A673 (cell line): ENCODE measurements at regions not wholly inside any gene's neighbourhood (a gene's known extent, or its start where the extent isn't known, plus 50 kb on each side); places are given as distances from the start of the nearest gene placed in this dataset.

Source experiments
- BruUV-seq: library from RNA; stranded (reverse); fragments of 400-500 nt; replicated peaks from 2 replicates; lab custom pipeline; 2021; lab: Mats Ljungman, UMichigan
- CTCF ChIA-PET: fragments of 300-600 bp; sonication (Branson Sonifier 250); formaldehyde crosslinking; loops from one replicate; lab custom pipeline; 2022; ENCODE audit warnings: antibody characterized with exemption; lab: Charles Lee
- POLR2A ChIA-PET: fragments of 300-600 bp; sonication (Branson Sonifier 250); formaldehyde crosslinking; loops from one replicate; lab custom pipeline; 2022; ENCODE audit warnings: antibody characterized with exemption; ENCODE audit not compliant: low non-redundant PET; lab: Charles Lee
- DNase-seq: peaks from one replicate; pipeline ENCODE4 v3.0.0-alpha.2; 2015; ENCODE audit warnings: low spot score
- H3K27ac ChIP-seq: fragments of 200-600 bp; sonication (generic); 2 replicates; pipeline ENCODE4 v1.5.1; 2016; ENCODE audit warnings: mixed run types, low read depth, mild to moderate bottlenecking, mixed read lengths, antibody characterized with exemption, low read length; ENCODE audit not compliant: poor library complexity, severe bottlenecking
- H3K27me3 ChIP-seq: fragments of 200-600 bp; sonication (generic); replicated peaks from 2 replicates; pipeline ENCODE4 v1.6.1; 2017; ENCODE audit warnings: mixed run types, low read depth, mild to moderate bottlenecking, mixed read lengths, antibody characterized with exemption, low read length; ENCODE audit not compliant: insufficient read depth, poor library complexity
- H3K36me3 ChIP-seq: fragments of 200-600 bp; sonication (generic); 2 replicates; pipeline ENCODE4 v1.6.1; 2016; ENCODE audit warnings: mixed run types, mild to moderate bottlenecking, mixed read lengths, antibody characterized with exemption, low read length; ENCODE audit not compliant: insufficient read depth, poor library complexity, severe bottlenecking
- H3K4me1 ChIP-seq: fragments of 200-600 bp; sonication (generic); 2 replicates; pipeline ENCODE4 v1.6.1; 2017; ENCODE audit warnings: mixed run types, mild to moderate bottlenecking, mixed read lengths, antibody characterized with exemption, low read length; ENCODE audit not compliant: insufficient read depth, poor library complexity, severe bottlenecking
- H3K4me3 ChIP-seq: fragments of 200-600 bp; sonication (generic); 2 replicates; pipeline ENCODE4 v1.5.1; 2016; ENCODE audit warnings: low read depth, mixed run types, mild to moderate bottlenecking, mixed read lengths, low read length; ENCODE audit not compliant: poor library complexity, severe bottlenecking
- H3K9me3 ChIP-seq: fragments of 200-600 bp; sonication (generic); 2 replicates; pipeline ENCODE4 v1.6.1; 2016; ENCODE audit warnings: mixed run types, low read depth, mild to moderate bottlenecking, mixed read lengths, antibody characterized with exemption, low read length; ENCODE audit not compliant: poor library complexity, severe bottlenecking
- EZH2 ChIP-seq: fragments of 200-600 bp; sonication (generic); IDR thresholded peaks from 2 replicates; pipeline ENCODE4 v1.6.1; 2017; ENCODE audit warnings: borderline replicate concordance, low read depth, mild to moderate bottlenecking, mixed read lengths, antibody characterized with exemption, low read length; ENCODE audit not compliant: poor library complexity, severe bottlenecking
- intact Hi-C: fragments of 100-400 bp; cut with micrococcal nuclease; formaldehyde crosslinking; loops from one replicate; pipeline ENCODE4 v1.10.0; 2022; ENCODE audit not compliant: unreplicated experiment
- TF ChIP-seq, protein P1 (sequence below): fragments of 300-800, 200-600 bp; sonication (generic); conservative IDR thresholded peaks from 2 replicates; pipeline ENCODE4 v1.5.1; 2017; ENCODE audit warnings: low read depth, mild to moderate bottlenecking, antibody characterized with exemption, low read length, moderate library complexity, mixed read lengths

DNA sequence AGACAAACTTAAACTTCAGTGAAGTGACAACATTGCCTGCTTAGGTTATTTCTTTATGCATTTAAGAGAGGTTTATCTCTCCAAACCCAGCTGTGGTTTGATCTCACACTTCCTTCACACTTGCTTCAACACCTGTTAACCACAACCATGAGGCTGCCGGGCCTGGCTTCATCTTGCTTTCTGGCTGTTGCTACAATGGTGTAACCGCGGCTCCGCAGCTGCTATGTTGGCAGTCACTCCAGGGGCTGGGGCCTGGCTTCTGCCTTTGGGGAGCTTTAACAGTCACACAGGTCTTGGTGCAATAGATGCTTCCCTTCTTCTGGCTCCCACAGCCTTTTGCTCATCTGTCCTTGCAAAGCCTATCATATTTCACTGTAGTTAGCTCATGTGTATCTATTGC lies 72.9 kb upstream of the MNS1 start:
- ChIA-PET POLR2A (no interaction called here), CTCF (no interaction called here)
- DNase-seq: no peak
- Histone ChIP-seq H3K27ac (no peak overlapping the region), H3K9me3 (no peaks in the 10 kb centered on the region), H3K36me3 (no peaks in the 10 kb centered on the region), H3K4me3 (no peak overlapping the region), H3K27me3 (no peaks in the 10 kb centered on the region), H3K4me1 (peaks cover 17% of the 10 kb centered on the region)
- BruUV-seq: no TSS peak
- intact Hi-C loops: no loop called here
- TF ChIP-seq, protein P1, sequence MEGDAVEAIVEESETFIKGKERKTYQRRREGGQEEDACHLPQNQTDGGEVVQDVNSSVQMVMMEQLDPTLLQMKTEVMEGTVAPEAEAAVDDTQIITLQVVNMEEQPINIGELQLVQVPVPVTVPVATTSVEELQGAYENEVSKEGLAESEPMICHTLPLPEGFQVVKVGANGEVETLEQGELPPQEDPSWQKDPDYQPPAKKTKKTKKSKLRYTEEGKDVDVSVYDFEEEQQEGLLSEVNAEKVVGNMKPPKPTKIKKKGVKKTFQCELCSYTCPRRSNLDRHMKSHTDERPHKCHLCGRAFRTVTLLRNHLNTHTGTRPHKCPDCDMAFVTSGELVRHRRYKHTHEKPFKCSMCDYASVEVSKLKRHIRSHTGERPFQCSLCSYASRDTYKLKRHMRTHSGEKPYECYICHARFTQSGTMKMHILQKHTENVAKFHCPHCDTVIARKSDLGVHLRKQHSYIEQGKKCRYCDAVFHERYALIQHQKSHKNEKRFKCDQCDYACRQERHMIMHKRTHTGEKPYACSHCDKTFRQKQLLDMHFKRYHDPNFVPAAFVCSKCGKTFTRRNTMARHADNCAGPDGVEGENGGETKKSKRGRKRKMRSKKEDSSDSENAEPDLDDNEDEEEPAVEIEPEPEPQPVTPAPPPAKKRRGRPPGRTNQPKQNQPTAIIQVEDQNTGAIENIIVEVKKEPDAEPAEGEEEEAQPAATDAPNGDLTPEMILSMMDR: no peak
- no peak for TF ChIP-seq EZH2

GRCh38 chr15:56534728-56535127 lies 69.8 kb upstream of the MNS1 start:
- H3K9me3 ChIP-seq: no peaks in the 10 kb centered on the region
- intact Hi-C loops: no loop called here
- no TSS peak for BruUV-seq
- no peaks in the 10 kb centered on the region for H3K27me3 ChIP-seq
- CTCF ChIA-PET: no interaction called here
- no peak overlapping the region for H3K4me3 ChIP-seq
- POLR2A ChIA-PET: no interaction called here
- H3K4me1 ChIP-seq: peaks cover 31% of the 10 kb centered on the region
- TF ChIP-seq, protein P1: no peak
- TF ChIP-seq EZH2: no peak
- no peaks in the 10 kb centered on the region for H3K36me3 ChIP-seq
- no peak overlapping the region for H3K27ac ChIP-seq
- DNase-seq: no peak

DNA sequence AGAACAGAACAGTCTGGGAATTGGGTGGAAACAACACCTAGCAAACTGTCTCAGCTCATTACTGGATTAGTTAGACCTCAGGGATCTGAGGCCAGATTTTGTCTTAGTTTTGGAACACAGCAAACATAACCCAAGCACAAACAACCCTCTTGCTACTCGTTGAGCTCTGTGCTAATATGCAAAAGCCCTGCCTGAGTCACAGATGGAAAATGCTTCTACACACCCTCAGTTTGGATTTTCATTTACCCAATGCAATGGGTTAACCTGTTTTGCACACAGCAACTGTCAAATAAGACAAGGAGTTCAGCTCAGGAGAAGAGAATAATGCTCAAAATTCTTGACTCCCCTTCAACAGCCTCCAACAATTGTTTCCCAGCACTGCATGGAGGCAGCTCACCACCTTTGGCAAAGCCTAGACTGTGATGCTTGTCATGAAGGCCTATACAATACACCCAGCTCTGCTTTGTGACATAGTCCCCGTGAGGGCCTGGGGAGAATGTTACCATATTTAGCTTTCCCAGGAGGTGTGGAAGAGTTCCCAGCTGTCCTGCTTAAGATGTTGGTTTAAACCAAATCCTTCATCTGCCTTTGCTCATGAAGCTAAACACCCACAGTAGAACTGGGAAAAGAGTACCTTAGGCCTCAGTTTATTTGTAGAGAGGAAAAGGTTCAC lies 68.9 kb upstream of the MNS1 start:
- H3K4me1 ChIP-seq: peaks cover 31% of the 10 kb centered on the region
- no peak overlapping the region for H3K4me3 ChIP-seq
- ChIA-PET POLR2A (no interaction called here), CTCF (no interaction called here)
- BruUV-seq: no TSS peak
- no peak for TF ChIP-seq EZH2
- TF ChIP-seq, protein P1: no peak
- H3K36me3 ChIP-seq: no peaks in the 10 kb centered on the region
- DNase-seq: no peak
- no peaks in the 10 kb centered on the region for H3K9me3 ChIP-seq
- peak overlapping the region; percentile 40 for H3K27ac ChIP-seq
- no peaks in the 10 kb centered on the region for H3K27me3 ChIP-seq
- intact Hi-C loops: no loop called here
